Omental fat pad (tissue), 3 donors: ENCODE measurements at regions not wholly inside any gene's neighbourhood (a gene's known extent, or its start where the extent isn't known, plus 50 kb on each side); places are given as distances from the start of the nearest gene placed in this dataset.

Source experiments
- ATAC-seq: fragments of 150-250 bp; one replicate; pipeline ENCODE4 v1.9.1; 2016; ENCODE audit warnings: mild to moderate bottlenecking, moderate library complexity; ENCODE audit not compliant: low FRiP score
- DNase-seq: peaks from one replicate; pipeline ENCODE4 v3.0.0-alpha.2; 2019; ENCODE audit warnings: low spot score
- CTCF ChIP-seq, 3 donors: fragments of 450-650 bp; IDR thresholded peaks; one replicate each; pipeline ENCODE4 v1.5.1; 2016 to 2017; ENCODE audit warnings: antibody characterized with exemption in 3 of 3, mild to moderate bottlenecking in 3 of 3, moderate library complexity in 2 of 3

GRCh38 chr10:25761937-25762336 lies 172.1 kb upstream of the MYO3A start:
- ATAC-seq = no peak
- no peak for TF ChIP-seq CTCF (IDR thresholded peaks at IDR 0.05)
- no peak for DNase-seq

GRCh38 chr10:25766213-25766612 lies 167.8 kb upstream of the MYO3A start:
- no peak for TF ChIP-seq CTCF (IDR thresholded peaks at IDR 0.05)

GRCh38 chr10:25766687-25767221 lies 167.3 kb upstream of the MYO3A start:
- ATAC-seq (no peak), DNase-seq (no peak)
- TF ChIP-seq CTCF (IDR thresholded peaks at IDR 0.05) = no peak

More at GRCh38 chr10:25766213-25766612, 167.8 kb upstream of the MYO3A start:
- DNase-seq = no peak
- ATAC-seq = no peak

GRCh38 chr10:25768167-25768566 lies 165.9 kb upstream of the MYO3A start:
- no peak for TF ChIP-seq CTCF (IDR thresholded peaks at IDR 0.05)
- ATAC-seq = no peak

GRCh38 chr10:25778646-25779045 lies 155.4 kb upstream of the MYO3A start:
- ATAC-seq = no peak
- TF ChIP-seq CTCF (IDR thresholded peaks at IDR 0.05) = no peak
- DNase-seq = no peak

More at GRCh38 chr10:25768167-25768566, 165.9 kb upstream of the MYO3A start:
- no peak for DNase-seq

- TF ChIP-seq CTCF (IDR thresholded peaks at IDR 0.05) = no peak
- no peak for ATAC-seq
- DNase-seq = no peak
Observed at GRCh38 chr10:25786161-25786560, 147.9 kb upstream of the MYO3A start.

- no peak for DNase-seq
- TF ChIP-seq CTCF (IDR thresholded peaks at IDR 0.05) = no peak
- no peak for ATAC-seq
Observed at GRCh38 chr10:25786899-25787298, 147.1 kb upstream of the MYO3A start.
